Kidney epithelial cell (primary cell): ENCODE measurements at regions not wholly inside any gene's neighbourhood (a gene's known extent, or its start where the extent isn't known, plus 50 kb on each side); places are given as distances from the start of the nearest gene placed in this dataset.

ENCODE experiments used
- DNase-seq: peaks from one replicate; pipeline ENCODE4 v3.0.0-alpha.2; 2010; ENCODE audit warnings: low read depth
- H3K27me3 ChIP-seq: 2 replicates; pipeline ENCODE4 v1.6.0; 2011; ENCODE audit warnings: low read length; ENCODE audit not compliant: control insufficient read depth, insufficient read depth
- H3K36me3 ChIP-seq: 2 replicates; pipeline ENCODE4 v1.5.1; 2011; ENCODE audit warnings: low read length; ENCODE audit not compliant: control insufficient read depth, insufficient read depth
- H3K4me3 ChIP-seq: 2 replicates; pipeline ENCODE4 v1.5.1; 2011; ENCODE audit warnings: low read depth, mild to moderate bottlenecking, control low read depth, low read length
- TF ChIP-seq, protein P1 (sequence below): IDR thresholded peaks from 2 replicates; pipeline ENCODE4 v1.5.1; 2011; ENCODE audit warnings: mild to moderate bottlenecking, moderate library complexity, low read length, control low read depth, inconsistent platforms; ENCODE audit not compliant: insufficient read depth, poor library complexity, severe bottlenecking

DNA sequence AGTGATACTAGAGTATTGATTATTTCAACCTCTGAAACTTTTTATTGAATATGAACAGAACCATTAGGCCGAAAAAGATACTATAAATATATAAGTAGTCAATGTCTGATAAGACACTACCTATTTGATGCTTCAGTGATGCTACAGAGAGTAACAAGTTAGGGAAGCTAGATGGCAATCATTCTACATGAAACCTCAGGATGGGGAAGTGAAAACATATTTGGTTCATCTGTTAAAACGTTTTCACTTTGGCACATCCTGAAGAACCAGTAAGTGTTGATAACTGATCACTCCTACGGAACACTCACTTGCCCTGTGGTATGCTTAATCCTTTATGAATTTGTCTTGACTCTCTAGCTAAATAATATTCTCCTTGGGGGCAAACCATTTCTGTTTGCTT lies 1064.9 kb downstream of the NXPH1 start:
- Histone ChIP-seq H3K36me3 (no peaks in the 10 kb centered on the region), H3K27me3 (no peaks in the 10 kb centered on the region), H3K4me3 (no peak overlapping the region)
- TF ChIP-seq, protein P1, sequence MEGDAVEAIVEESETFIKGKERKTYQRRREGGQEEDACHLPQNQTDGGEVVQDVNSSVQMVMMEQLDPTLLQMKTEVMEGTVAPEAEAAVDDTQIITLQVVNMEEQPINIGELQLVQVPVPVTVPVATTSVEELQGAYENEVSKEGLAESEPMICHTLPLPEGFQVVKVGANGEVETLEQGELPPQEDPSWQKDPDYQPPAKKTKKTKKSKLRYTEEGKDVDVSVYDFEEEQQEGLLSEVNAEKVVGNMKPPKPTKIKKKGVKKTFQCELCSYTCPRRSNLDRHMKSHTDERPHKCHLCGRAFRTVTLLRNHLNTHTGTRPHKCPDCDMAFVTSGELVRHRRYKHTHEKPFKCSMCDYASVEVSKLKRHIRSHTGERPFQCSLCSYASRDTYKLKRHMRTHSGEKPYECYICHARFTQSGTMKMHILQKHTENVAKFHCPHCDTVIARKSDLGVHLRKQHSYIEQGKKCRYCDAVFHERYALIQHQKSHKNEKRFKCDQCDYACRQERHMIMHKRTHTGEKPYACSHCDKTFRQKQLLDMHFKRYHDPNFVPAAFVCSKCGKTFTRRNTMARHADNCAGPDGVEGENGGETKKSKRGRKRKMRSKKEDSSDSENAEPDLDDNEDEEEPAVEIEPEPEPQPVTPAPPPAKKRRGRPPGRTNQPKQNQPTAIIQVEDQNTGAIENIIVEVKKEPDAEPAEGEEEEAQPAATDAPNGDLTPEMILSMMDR, result no peak
- no peak for DNase-seq

DNA sequence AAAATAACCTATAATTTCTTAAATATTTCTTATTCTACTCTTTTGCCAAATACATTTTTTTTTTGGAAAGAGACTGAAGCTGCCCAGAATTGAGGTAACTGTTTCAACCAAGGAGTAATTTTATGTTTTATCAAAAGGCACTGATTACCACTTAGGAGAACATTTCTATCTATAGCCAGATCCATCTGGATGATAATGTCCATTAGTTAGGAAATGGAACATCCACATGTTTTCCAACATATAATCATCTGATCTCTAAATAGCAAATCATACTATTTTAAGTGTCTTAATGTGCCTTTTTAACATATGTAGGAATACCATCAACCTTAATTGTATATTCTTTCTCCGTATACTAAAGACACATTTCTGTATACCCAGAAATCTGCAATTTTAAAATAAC lies 1068.9 kb downstream of the NXPH1 start:
- no peak overlapping the region for H3K4me3 ChIP-seq
- TF ChIP-seq, protein P1, result no peak
- DNase-seq, result no peak
- H3K36me3 ChIP-seq, result no peaks in the 10 kb centered on the region
- H3K27me3 ChIP-seq, result no peaks in the 10 kb centered on the region

DNA sequence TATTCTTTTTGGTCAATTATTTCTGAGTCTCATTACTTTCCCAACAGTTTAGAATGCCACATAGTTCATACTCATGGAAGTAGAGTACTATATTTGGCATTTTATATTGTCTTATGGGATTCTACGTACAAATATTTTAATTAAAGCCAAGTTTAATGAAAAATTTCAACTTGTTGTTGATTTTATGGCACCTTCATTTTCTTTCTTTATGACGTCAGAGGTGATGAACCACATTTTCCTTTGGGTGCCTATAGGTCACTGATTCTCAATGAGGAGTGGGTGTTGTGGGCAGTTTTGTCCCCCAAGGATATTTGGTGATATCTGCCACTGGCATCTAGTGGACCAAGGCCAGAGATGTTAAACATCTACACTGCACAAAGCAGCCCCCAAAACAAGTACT lies 1071.3 kb downstream of the NXPH1 start:
- H3K27me3 ChIP-seq, result no peaks in the 10 kb centered on the region
- no peaks in the 10 kb centered on the region for H3K36me3 ChIP-seq
- no peak overlapping the region for H3K4me3 ChIP-seq

DNA sequence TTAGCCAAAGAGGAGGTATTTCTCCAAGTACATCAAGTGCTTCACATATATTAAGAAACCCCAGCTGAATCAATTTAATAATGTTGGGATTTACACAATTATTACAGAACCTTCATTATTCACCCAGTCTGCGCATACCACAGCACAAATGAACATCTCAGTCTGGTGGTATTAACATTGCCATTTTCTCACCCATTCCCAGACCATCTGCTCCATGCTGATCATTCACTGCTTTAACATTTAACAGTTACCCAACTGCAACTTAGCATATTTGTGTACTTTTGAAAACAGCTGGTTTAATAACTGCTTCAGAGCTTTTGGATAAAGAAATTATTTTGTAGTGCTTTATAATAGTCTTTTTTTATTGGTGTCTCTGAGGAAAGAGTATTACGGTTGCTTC lies 1072.1 kb downstream of the NXPH1 start:
- Histone ChIP-seq H3K36me3 (no peaks in the 10 kb centered on the region), H3K4me3 (no peak overlapping the region), H3K27me3 (no peaks in the 10 kb centered on the region)
- TF ChIP-seq, protein P1, result no peak
- no peak for DNase-seq

More for the DNA sequence above, 1071.3 kb downstream of the NXPH1 start:
- TF ChIP-seq, protein P1, result no peak
- DNase-seq, result no peak

DNA sequence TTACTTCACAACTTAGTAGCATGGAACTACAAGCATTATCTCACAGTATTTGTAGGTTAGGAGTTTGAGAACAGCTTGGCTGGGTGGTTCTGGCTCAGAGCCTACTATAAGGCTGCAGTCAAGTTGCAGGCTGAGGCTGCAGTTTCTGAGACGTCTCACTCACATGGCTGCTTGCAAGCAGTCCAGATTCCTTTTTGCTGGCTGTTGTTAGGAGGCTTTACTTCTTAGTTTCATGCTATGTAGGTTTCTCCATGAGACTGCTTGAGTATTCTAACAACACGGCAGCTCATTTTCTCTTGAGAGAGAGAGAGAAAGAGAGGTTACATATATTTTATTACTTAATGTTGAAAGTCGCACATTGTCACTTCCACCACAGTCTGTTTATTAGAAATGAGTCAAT lies 1073.9 kb downstream of the NXPH1 start:
- no peaks in the 10 kb centered on the region for H3K27me3 ChIP-seq
- H3K36me3 ChIP-seq, result no peaks in the 10 kb centered on the region
- no peak overlapping the region for H3K4me3 ChIP-seq
- TF ChIP-seq, protein P1, result no peak
- DNase-seq, result no peak

DNA sequence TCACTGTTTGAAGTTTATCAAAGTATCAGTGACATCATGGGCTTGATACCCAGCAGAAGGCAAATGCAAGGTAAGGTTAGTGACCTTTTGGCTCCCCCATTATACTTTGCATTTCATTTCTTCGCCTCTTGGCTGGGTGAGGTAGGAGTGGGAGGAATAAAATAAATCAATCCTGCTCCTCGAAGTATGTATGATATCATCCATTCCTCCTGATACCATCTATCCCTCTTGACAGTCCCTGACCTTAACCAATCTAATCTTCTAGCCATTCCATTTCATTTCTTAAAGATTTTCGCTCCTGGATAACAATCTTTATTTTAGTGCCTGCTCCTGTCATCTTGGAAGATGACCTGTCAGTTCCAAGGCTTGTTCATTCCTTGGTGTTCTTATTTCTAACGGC lies 1083.3 kb downstream of the NXPH1 start:
- Histone ChIP-seq H3K4me3 (no peak overlapping the region), H3K36me3 (no peaks in the 10 kb centered on the region), H3K27me3 (no peaks in the 10 kb centered on the region)
- TF ChIP-seq, protein P1, result no peak
- no peak for DNase-seq
